ENCODE measurements at regions not wholly inside any gene's neighbourhood (a gene's known extent, or its start where the extent isn't known, plus 50 kb on each side); places are given as distances from the start of the nearest gene placed in this dataset.
A peak's percentile ranks its signal among the peaks of the same experiment; 100 is the strongest.

DNA sequence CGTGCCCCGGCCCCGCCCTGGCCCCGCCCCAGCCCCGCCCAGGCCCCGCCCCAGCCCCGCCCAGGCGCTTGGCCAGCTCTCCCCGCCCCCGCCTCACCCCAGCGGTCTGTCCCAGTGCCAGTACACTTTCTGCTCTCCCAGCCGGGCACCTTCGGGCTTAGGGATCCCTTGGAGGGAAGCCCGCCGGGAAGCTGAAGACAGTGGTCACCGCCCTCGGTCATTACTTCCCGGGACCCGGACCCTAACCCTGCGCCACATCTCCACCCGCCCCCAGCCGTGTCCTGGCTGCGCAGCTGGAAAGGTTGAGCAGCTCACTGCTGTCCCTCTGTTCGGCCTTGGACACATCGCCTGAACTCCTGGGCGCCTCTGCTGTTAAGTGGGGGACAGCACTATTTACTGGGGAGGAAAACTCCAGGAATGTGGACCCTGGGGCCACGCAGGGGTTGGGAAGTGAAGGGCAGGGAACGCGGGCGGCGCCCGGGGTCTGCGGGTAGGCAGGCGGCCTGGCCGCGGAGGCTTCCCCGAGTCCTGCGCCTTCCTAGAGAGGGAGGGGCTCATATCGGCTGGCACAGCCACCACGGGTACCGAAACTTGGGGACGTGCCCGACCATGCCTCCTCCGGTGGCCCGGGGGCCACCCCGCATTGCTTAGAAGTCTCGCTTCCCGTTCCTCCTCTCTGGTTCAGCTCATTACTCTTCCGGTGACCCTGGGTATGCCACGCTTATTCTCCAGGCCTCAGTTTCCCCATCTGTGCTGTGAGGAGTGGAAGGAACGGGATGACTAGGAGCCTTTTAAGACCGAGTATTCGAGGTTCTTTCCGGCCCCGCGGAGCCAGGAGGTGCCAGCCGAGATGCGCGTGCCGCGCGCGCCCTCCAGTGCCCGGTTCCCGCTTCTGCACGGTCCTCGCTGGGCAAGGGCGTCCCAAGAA is 121.0 kb downstream of the GYPC start:
- DNase-seq (ENCODE audit: low read depth) = peak; percentile 11
- TF ChIP-seq, protein P1, sequence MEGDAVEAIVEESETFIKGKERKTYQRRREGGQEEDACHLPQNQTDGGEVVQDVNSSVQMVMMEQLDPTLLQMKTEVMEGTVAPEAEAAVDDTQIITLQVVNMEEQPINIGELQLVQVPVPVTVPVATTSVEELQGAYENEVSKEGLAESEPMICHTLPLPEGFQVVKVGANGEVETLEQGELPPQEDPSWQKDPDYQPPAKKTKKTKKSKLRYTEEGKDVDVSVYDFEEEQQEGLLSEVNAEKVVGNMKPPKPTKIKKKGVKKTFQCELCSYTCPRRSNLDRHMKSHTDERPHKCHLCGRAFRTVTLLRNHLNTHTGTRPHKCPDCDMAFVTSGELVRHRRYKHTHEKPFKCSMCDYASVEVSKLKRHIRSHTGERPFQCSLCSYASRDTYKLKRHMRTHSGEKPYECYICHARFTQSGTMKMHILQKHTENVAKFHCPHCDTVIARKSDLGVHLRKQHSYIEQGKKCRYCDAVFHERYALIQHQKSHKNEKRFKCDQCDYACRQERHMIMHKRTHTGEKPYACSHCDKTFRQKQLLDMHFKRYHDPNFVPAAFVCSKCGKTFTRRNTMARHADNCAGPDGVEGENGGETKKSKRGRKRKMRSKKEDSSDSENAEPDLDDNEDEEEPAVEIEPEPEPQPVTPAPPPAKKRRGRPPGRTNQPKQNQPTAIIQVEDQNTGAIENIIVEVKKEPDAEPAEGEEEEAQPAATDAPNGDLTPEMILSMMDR (IDR thresholded peaks at IDR 0.05; ENCODE audit: control insufficient read depth, insufficient read depth, low read depth, low read length, missing control alignments) = peak; percentile 98
- peak overlapping the region; percentile 42 for H3K4me3 ChIP-seq (ENCODE audit: control insufficient read depth, low read depth, low read length)

DNA sequence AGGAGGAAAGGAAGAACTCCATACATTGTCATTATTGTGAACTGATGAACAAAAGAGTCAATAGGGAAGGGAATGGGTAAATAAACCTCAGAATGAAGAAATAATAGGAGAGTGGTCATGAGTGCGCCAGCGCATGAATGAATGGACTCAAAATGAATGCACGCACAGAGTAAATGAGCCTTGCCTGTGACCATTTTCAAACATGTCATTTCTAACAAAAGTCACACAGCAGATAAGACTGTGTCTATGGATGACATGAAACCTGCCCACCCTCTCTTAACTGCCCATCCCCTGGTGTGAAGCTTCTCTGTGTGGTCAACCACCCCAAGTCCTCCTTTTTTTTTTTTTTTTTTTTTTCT is 121.1 kb upstream of the TEX51 start:
- no peak for DNase-seq (ENCODE audit: low read depth)
- TF ChIP-seq, protein P1 (IDR thresholded peaks at IDR 0.05; ENCODE audit: control insufficient read depth, insufficient read depth, low read depth, low read length, missing control alignments) = no peak
- no peak overlapping the region for H3K4me3 ChIP-seq (ENCODE audit: control insufficient read depth, low read depth, low read length)

DNA sequence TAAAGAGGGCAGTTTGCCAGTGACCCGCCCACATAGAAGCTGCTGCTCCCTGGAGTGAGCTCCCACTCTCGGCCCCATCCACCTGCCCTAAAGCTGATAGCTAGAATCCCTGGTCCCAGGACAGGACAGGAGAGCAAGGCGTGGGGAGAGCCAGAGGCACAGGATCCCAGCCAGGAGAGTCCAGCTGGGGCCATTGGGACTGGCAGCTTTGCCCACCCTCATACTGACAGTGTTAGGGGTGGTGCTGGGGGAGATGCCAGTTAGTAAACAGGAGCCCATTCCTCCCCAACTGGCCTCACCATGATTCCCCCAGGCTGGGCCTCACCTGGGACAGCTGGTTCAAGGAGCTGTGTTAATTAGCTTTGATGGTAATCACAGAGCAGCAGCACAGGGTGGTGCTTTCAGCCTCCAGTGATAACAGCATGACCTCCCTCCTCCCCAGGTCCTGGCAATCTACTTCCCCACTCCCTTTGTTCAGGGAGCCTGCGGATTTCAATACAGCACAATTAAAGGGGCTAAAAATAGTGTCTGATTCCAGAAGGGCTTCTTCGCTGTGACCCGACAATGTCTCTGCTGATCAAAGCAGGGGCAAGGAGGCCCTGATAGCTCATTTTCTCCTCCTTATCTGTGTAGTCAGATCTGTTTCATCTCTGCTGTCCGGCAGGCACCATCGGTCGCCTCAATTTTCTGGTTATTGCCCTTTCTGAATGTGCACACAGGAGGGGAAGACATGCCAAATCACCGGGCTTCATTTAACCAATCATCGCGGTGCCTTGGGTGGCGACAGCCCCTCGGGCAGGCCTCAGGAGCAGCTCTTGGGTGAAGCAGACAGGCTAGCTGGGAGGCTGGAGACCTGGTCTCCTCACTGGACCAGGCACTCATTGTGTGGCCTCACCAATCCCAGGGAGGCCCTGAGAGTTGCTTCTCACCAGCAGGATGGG is 119.9 kb upstream of the TEX51 start:
- TF ChIP-seq, protein P1 (IDR thresholded peaks at IDR 0.05; ENCODE audit: control insufficient read depth, insufficient read depth, low read depth, low read length, missing control alignments) = no peak
- no peak overlapping the region for H3K4me3 ChIP-seq (ENCODE audit: control insufficient read depth, low read depth, low read length)
- DNase-seq (ENCODE audit: low read depth) = no peak

DNA sequence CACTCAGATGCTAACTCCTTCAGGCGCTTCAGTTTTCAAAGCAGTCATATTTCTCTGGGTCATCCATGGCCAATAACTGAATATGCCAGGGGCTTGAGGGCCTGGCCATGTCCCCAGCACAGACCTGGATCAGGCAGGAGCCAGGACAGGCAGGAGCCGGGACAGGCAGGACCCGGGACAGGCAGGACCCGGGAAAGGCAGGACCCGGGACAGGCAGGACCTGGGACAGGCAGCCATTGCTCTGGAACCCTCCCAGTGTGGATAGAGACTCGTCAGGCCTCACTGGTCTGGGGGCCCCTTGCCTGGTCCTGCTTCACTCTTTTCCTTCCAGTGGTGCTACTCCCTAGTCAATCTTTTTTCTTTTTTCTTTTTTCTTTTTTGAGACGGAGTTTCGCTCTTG is 117.5 kb upstream of the TEX51 start:
- no peak for DNase-seq (ENCODE audit: low read depth)
- TF ChIP-seq, protein P1 (IDR thresholded peaks at IDR 0.05; ENCODE audit: control insufficient read depth, insufficient read depth, low read depth, low read length, missing control alignments) = no peak
- H3K4me3 ChIP-seq (ENCODE audit: control insufficient read depth, low read depth, low read length) = no peak overlapping the region

DNA sequence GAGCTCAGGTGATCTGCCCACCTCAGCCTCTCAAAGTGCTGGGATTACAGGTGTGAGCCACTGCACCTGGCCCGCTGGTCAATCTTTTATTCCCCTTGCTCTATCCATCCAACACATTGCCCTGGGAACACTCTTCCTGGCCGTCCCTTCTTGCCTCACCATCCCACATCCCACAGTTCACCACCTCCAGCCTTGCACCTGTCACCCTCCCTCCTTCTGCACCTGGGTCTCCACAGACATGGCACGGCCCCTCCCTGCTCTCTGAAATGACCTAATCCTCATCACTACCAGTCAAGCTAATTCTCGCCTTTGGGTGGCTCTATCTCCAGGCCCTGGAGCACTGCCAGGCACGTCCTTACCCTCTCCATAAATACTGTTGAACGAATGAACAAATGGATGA is 116.9 kb upstream of the TEX51 start:
- no peak for DNase-seq (ENCODE audit: low read depth)
- H3K4me3 ChIP-seq (ENCODE audit: control insufficient read depth, low read depth, low read length) = no peak overlapping the region
- TF ChIP-seq, protein P1 (IDR thresholded peaks at IDR 0.05; ENCODE audit: control insufficient read depth, insufficient read depth, low read depth, low read length, missing control alignments) = no peak

DNA sequence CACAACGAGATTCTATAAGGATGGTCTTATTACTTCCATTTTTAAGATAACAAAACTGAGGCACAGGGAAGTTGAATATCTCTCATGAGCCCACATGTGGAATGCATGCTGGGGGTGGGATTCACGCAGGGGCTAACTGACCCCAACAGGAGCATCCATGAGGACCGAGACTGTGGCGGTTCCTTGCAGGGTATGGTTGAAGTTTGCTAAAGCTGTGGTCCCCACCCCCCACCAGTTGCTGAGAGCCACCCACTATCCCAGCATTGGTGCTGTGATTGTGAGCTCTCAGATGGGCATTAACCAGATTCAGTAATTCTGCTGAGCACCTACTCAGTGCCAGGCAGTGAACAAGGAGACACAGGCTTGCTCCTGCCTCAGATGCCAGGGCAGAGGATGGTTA is 116.0 kb upstream of the TEX51 start:
- TF ChIP-seq, protein P1 (IDR thresholded peaks at IDR 0.05; ENCODE audit: control insufficient read depth, insufficient read depth, low read depth, low read length, missing control alignments) = no peak
- no peak for DNase-seq (ENCODE audit: low read depth)
- no peak overlapping the region for H3K4me3 ChIP-seq (ENCODE audit: control insufficient read depth, low read depth, low read length)

All from AG09309 (cell line).